OCI-LY1 (cell line): ENCODE measurements at regions not wholly inside any gene's neighbourhood (a gene's known extent, or its start where the extent isn't known, plus 50 kb on each side); places are given as distances from the start of the nearest gene placed in this dataset.
"Not testable (repeated sequence)": the region's sequence is repeated elsewhere in the genome, so short reads cannot be mapped to it uniquely, and the experiment has no call there.

Source experiments
- EZH2 ChIP-seq: fragments of 200-600 bp; sonication (generic), shearing (Covaris generic); IDR thresholded peaks from 2 replicates; pipeline ENCODE4 v1.8.0; 2017; ENCODE audit warnings: borderline replicate concordance, mixed run types, mild to moderate bottlenecking, antibody characterized with exemption, low read length, moderate library complexity, mixed read lengths
- TF ChIP-seq, protein P1 (sequence below): fragments of 200-600 bp; sonication (generic), shearing (Covaris generic); IDR thresholded peaks from 2 replicates; pipeline ENCODE4 v1.5.1; 2017; ENCODE audit warnings: mild to moderate bottlenecking, antibody characterized with exemption, low read length, moderate library complexity, mixed read lengths

GRCh38 chr6:68181027-68181426 is 454.1 kb upstream of the ADGRB3 start:
- TF ChIP-seq, protein P1, sequence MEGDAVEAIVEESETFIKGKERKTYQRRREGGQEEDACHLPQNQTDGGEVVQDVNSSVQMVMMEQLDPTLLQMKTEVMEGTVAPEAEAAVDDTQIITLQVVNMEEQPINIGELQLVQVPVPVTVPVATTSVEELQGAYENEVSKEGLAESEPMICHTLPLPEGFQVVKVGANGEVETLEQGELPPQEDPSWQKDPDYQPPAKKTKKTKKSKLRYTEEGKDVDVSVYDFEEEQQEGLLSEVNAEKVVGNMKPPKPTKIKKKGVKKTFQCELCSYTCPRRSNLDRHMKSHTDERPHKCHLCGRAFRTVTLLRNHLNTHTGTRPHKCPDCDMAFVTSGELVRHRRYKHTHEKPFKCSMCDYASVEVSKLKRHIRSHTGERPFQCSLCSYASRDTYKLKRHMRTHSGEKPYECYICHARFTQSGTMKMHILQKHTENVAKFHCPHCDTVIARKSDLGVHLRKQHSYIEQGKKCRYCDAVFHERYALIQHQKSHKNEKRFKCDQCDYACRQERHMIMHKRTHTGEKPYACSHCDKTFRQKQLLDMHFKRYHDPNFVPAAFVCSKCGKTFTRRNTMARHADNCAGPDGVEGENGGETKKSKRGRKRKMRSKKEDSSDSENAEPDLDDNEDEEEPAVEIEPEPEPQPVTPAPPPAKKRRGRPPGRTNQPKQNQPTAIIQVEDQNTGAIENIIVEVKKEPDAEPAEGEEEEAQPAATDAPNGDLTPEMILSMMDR = not testable (repeated sequence)
- not testable (repeated sequence) for TF ChIP-seq EZH2
